HCT116 (cell line): ENCODE measurements at regions not wholly inside any gene's neighbourhood (a gene's known extent, or its start where the extent isn't known, plus 50 kb on each side); places are given as distances from the start of the nearest gene placed in this dataset.

Experiments used
- ATAC-seq: fragments of 200-7000 bp; cut with Tn5 transposase; 2 replicates; pipeline ENCODE4 v1.9.1; 2020; ENCODE audit warnings: mild to moderate bottlenecking, moderate library complexity
- BruUV-seq: library from RNA; stranded (reverse); fragments of 400-500 nt; replicated peaks from 2 replicates; lab custom pipeline; 2021; lab: Mats Ljungman, UMichigan
- CTCF ChIA-PET: fragments of 300-600 bp; sonication (Branson Sonifier 250); formaldehyde crosslinking; loops from one replicate; lab custom pipeline; 2021; ENCODE audit warnings: antibody characterized with exemption; lab: Charles Lee
- POLR2A ChIA-PET: fragments of 300-600, 350-600 bp; sonication (Branson Sonifier 250); formaldehyde crosslinking; loops from one replicate; lab custom pipeline; 2021; ENCODE audit warnings: antibody characterized with exemption; lab: Charles Lee
- RAD21 ChIA-PET, 2 experiments: fragments of 300-600 bp; sonication (Branson Sonifier 250); formaldehyde crosslinking; loops; one replicate each; lab custom pipeline; 2023; ENCODE audit warnings: low total read pairs in 2 of 2; ENCODE audit not compliant: uncharacterized antibody in 2 of 2, unreplicated experiment in 2 of 2, low non-redundant PET in 1 of 2; lab: Charles Lee
- DNase-seq: peaks from one replicate; pipeline ENCODE4 v3.0.0-alpha.2; 2010; ENCODE audit warnings: low read depth, low spot score
- H2AFZ ChIP-seq: fragments of 200-600 bp; shearing (Covaris generic), sonication (generic); 2 replicates; pipeline ENCODE4 v1.6.1; 2017; ENCODE audit warnings: low read depth, mixed run types, mixed read lengths, antibody characterized with exemption, low read length; ENCODE audit not compliant: poor library complexity, severe bottlenecking
- H3K27ac ChIP-seq: 2 replicates; pipeline ENCODE4 v1.5.1; 2012; ENCODE audit warnings: low read depth, low read length
- H3K27me3 ChIP-seq: fragments of 200-600 bp; sonication (generic); 2 replicates; pipeline ENCODE4 v1.6.1; 2016; ENCODE audit warnings: mixed run types, low read length, mixed read lengths; ENCODE audit not compliant: insufficient read depth
- H3K36me3 ChIP-seq, 2 experiments: fragments of 200-500 bp in 1 of 2; fragments of 200-600 bp in 1 of 2; sonication (Bioruptor generic) in 1 of 2; sonication (generic) in 1 of 2; 2 replicates each; pipeline versions ENCODE4 v1.5.1 to v1.6.1; 2014 to 2016; ENCODE audit warnings: low read length in 2 of 2, inconsistent platforms in 1 of 2, mixed read lengths in 1 of 2, mixed run types in 1 of 2; ENCODE audit not compliant: insufficient read depth in 2 of 2, control insufficient read depth in 1 of 2
- H3K4me1 ChIP-seq, 2 experiments: fragments of 200-600 bp in 1 of 2; sonication (generic) in 1 of 2; 2 replicates each; pipeline versions ENCODE4 v1.5.1 to v1.6.1; 2012 to 2017; ENCODE audit warnings: low read length in 2 of 2, inconsistent platforms in 1 of 2, mild to moderate bottlenecking in 1 of 2, mixed read lengths in 1 of 2, mixed run types in 1 of 2, moderate library complexity in 1 of 2; ENCODE audit not compliant: insufficient read depth in 2 of 2, control insufficient read depth in 1 of 2
- H3K4me2 ChIP-seq: fragments of 200-600 bp; sonication (generic); 2 replicates; pipeline ENCODE4 v1.6.1; 2017; ENCODE audit warnings: mixed run types, low read length, mixed read lengths
- H3K4me3 ChIP-seq, 2 experiments: fragments of 200-600 bp in 1 of 2; sonication (generic) in 1 of 2; replicated peaks in 1 of 2; 2 replicates each; pipeline ENCODE4 v1.5.1; 2011 to 2016; ENCODE audit warnings: low read length in 2 of 2, control low read depth in 1 of 2, low read depth in 1 of 2, mild to moderate bottlenecking in 1 of 2, mixed read lengths in 1 of 2, mixed run types in 1 of 2
- H3K79me2 ChIP-seq: fragments of 200-600 bp; sonication (generic); 2 replicates; pipeline ENCODE4 v1.6.1; 2017; ENCODE audit warnings: mild to moderate bottlenecking, mixed run types, low read length, moderate library complexity, mixed read lengths; ENCODE audit not compliant: insufficient read depth
- H3K9ac ChIP-seq: fragments of 200-600 bp; sonication (generic); 2 replicates; pipeline ENCODE4 v1.6.1; 2016; ENCODE audit warnings: low read length, mixed read lengths
- H3K9me2 ChIP-seq: fragments of 200-600 bp; sonication (generic), shearing (Covaris generic); 2 replicates; pipeline ENCODE4 v1.6.1; 2017; ENCODE audit warnings: mixed run types, mild to moderate bottlenecking, moderate library complexity; ENCODE audit not compliant: insufficient read depth
- H3K9me3 ChIP-seq, 2 experiments: fragments of 200-500 bp in 1 of 2; fragments of 200-600 bp in 1 of 2; sonication (Bioruptor generic) in 1 of 2; sonication (generic) in 1 of 2; 2 replicates each; pipeline ENCODE4 v1.6.1; 2014 to 2017; ENCODE audit warnings: low read length in 2 of 2, mixed read lengths in 2 of 2, inconsistent platforms in 1 of 2, low read depth in 1 of 2, mild to moderate bottlenecking in 1 of 2, mixed run types in 1 of 2, moderate library complexity in 1 of 2; ENCODE audit not compliant: control insufficient read depth in 1 of 2, insufficient read depth in 1 of 2
- H4K20me1 ChIP-seq: fragments of 200-600 bp; sonication (generic), shearing (Covaris generic); 2 replicates; pipeline ENCODE4 v1.6.1; 2017; ENCODE audit warnings: mixed run types, mild to moderate bottlenecking, moderate library complexity; ENCODE audit not compliant: insufficient read depth
- ATF3 ChIP-seq: IDR thresholded peaks from 2 replicates; pipeline ENCODE4 v1.6.1; 2012
- CBX3 ChIP-seq: IDR thresholded peaks from 2 replicates; pipeline ENCODE4 v1.6.1; 2012; ENCODE audit warnings: low read depth
- EGR1 ChIP-seq: IDR thresholded peaks from 2 replicates; pipeline ENCODE4 v1.6.1; 2012; ENCODE audit warnings: low read depth
- EZH2 ChIP-seq: fragments of 200-600 bp; sonication (generic); IDR thresholded peaks from 2 replicates; pipeline ENCODE4 v1.6.1; 2017; ENCODE audit warnings: antibody characterized with exemption, mixed run types
- EZH2phosphoT487 ChIP-seq: fragments of 200-600 bp; IDR thresholded peaks from 2 replicates; pipeline ENCODE4 v1.6.1; 2018; ENCODE audit warnings: antibody characterized with exemption, borderline replicate concordance
- FOSL1 ChIP-seq: IDR thresholded peaks from 2 replicates; pipeline ENCODE4 v1.6.1; 2012; ENCODE audit warnings: low read depth
- JUND ChIP-seq: IDR thresholded peaks from 2 replicates; pipeline ENCODE4 v1.6.1; 2012
- MAX ChIP-seq: IDR thresholded peaks from 2 replicates; pipeline ENCODE4 v1.6.1; 2012
- POLR2A ChIP-seq: IDR thresholded peaks from 2 replicates; pipeline ENCODE4 v1.7.0; 2011; ENCODE audit warnings: borderline replicate concordance; ENCODE audit not compliant: insufficient read depth, insufficient read length; ENCODE audit errors: extremely low read depth
- POLR2AphosphoS5 ChIP-seq: IDR thresholded peaks from 2 replicates; pipeline ENCODE4 v1.6.1; 2011; ENCODE audit warnings: mild to moderate bottlenecking, low read depth, low read length, moderate library complexity
- RAD21 ChIP-seq: IDR thresholded peaks from 2 replicates; pipeline ENCODE4 v1.6.1; 2012; ENCODE audit warnings: low read depth, mild to moderate bottlenecking
- SIN3A ChIP-seq: IDR thresholded peaks from 2 replicates; pipeline ENCODE4 v1.6.1; 2012; ENCODE audit warnings: low read depth
- SP1 ChIP-seq: IDR thresholded peaks from 2 replicates; pipeline ENCODE4 v1.6.1; 2012; ENCODE audit warnings: low read depth
- SRF ChIP-seq: IDR thresholded peaks from 2 replicates; pipeline ENCODE4 v1.6.1; 2012; ENCODE audit warnings: low read depth
- ZFX ChIP-seq: fragments of 450-650 bp; IDR thresholded peaks from 2 replicates; pipeline ENCODE4 v1.6.1; 2017
- intact Hi-C: fragments of 100-400 bp; cut with micrococcal nuclease; formaldehyde crosslinking; loops from 2 replicates; pipeline ENCODE4 v1.10.0; 2022

DNA sequence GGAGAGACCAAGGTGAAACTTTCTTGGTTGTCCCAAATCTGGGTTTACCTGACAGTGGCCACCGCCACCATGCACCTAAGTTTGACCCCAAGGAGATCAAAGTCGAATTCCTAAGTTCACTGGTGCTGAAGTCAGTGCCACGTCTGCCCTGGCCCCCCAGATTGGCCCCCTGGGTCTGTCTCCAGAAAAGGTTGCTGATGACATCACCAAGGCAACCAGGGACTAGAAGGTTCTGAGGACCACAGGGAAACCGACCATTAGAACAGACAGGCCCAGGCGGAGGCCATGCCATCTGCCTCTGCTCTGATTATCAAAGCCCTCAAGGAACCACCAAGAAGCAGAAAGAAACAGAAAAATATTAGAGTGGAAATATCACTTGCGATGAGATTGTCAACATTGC is 91.2 kb downstream of the DLL1 start:
- H3K4me1 ChIP-seq, result no peaks in the 10 kb centered on the region
- intact Hi-C loops, result no loop called here
- H3K27me3 ChIP-seq, result no peaks in the 10 kb centered on the region
- no peak overlapping the region for H3K4me2 ChIP-seq
- H3K4me3 ChIP-seq, result no peak overlapping the region
- ATAC-seq (no peak), DNase-seq (no peak)
- no peak for TF ChIP-seq EZH2phosphoT487
- TF ChIP-seq MAX, result no peak
- no peak for TF ChIP-seq ZFX
- TF ChIP-seq JUND, result no peak
- no peak for TF ChIP-seq POLR2A
- TF ChIP-seq ATF3, result no peak
- TF ChIP-seq SP1, result no peak
- H3K9ac ChIP-seq, result no peak overlapping the region
- peaks cover 6 to 13% of the 10 kb centered on the region in 2 experiments; a peak in 3 of 4 replicates for H3K9me3 ChIP-seq
- no peaks in the 10 kb centered on the region for H3K79me2 ChIP-seq
- CTCF ChIA-PET, result no interaction called here
- RAD21 ChIA-PET, result no interaction called here
- no peak overlapping the region for H3K27ac ChIP-seq
- POLR2A ChIA-PET, result no interaction called here
- H4K20me1 ChIP-seq, result no peaks in the 10 kb centered on the region
- no peaks in the 10 kb centered on the region for H3K9me2 ChIP-seq
- no TSS peak for BruUV-seq
- H3K36me3 ChIP-seq, result no peaks in the 10 kb centered on the region
- no peak overlapping the region for H2AFZ ChIP-seq

- Histone ChIP-seq H3K27ac (no peak overlapping the region), H3K79me2 (no peaks in the 10 kb centered on the region), H3K36me3 (no peaks in the 10 kb centered on the region), H3K4me3 (no peak overlapping the region), H3K27me3 (no peaks in the 10 kb centered on the region), H3K9ac (no peak overlapping the region), H3K4me1 (no peaks in the 10 kb centered on the region), H2AFZ (no peak overlapping the region), H3K9me3 (peaks cover 6 to 13% of the 10 kb centered on the region in 2 experiments; a peak in 3 of 4 replicates), H3K4me2 (no peak overlapping the region), H4K20me1 (no peaks in the 10 kb centered on the region), H3K9me2 (no peaks in the 10 kb centered on the region)
- ChIA-PET POLR2A (no interaction called here), RAD21 (no interaction called here), CTCF (no interaction called here)
- BruUV-seq, result no TSS peak
- no peak for DNase-seq
- intact Hi-C loops, result no loop called here
- no peak for TF ChIP-seq SIN3A
- TF ChIP-seq ZFX, result no peak
- TF ChIP-seq POLR2A, result no peak
- TF ChIP-seq CBX3, result no peak
- TF ChIP-seq EGR1, result no peak
- TF ChIP-seq SP1, result no peak
- no peak for TF ChIP-seq RAD21
- no peak for TF ChIP-seq SRF
- no peak for TF ChIP-seq POLR2AphosphoS5
- TF ChIP-seq FOSL1, result no peak
- TF ChIP-seq JUND, result no peak
- TF ChIP-seq EZH2, result no peak
- no peak for ATAC-seq
Measured at GRCh38 chr6:170198298-170198697, 92.6 kb downstream of the DLL1 start.
